ENCODE measurements at regions not wholly inside any gene's neighbourhood (a gene's known extent, or its start where the extent isn't known, plus 50 kb on each side); places are given as distances from the start of the nearest gene placed in this dataset.

GRCh38 chr3:168156479-168156878, 60.8 kb upstream of the GOLIM4 start:
- H3F3A ChIP-seq (ENCODE audit: insufficient read depth): no peaks in the 10 kb centered on the region
- H3K79me2 ChIP-seq (ENCODE audit: insufficient read depth, low read length): no peaks in the 10 kb centered on the region
- no peaks in the 10 kb centered on the region for H3K27me3 ChIP-seq (ENCODE audit: low read length)
- no peak overlapping the region for H3K9ac ChIP-seq (ENCODE audit: low read length)
- H2AFZ ChIP-seq (ENCODE audit: low read depth, low read length, severe bottlenecking): no peak overlapping the region
- no peak overlapping the region for H3K4me3 ChIP-seq (ENCODE audit: insufficient read depth, low read length, poor library complexity, severe bottlenecking)
- no peak overlapping the region for H3K4me2 ChIP-seq (ENCODE audit: low read depth, low read length, poor library complexity, severe bottlenecking)
- peaks cover 9% of the 10 kb centered on the region; the same call in 1 of the 2 replicates for H3K9me3 ChIP-seq (ENCODE audit: insufficient read depth, low read length)
- no peaks in the 10 kb centered on the region for H3K9me2 ChIP-seq (replicated peaks; ENCODE audit: insufficient read depth, low read length)
- no peak overlapping the region for H3K27ac ChIP-seq (ENCODE audit: low read depth, low read length)
- H3K36me3 ChIP-seq (ENCODE audit: low read length): no peaks in the 10 kb centered on the region
- H4K20me1 ChIP-seq (ENCODE audit: low read depth, low read length): no peaks in the 10 kb centered on the region
- TF ChIP-seq EZH2phosphoT487 (conservative IDR thresholded peaks at IDR 0.05; ENCODE audit: low read length) (no peak), CTCF (IDR thresholded peaks at IDR 0.05; ENCODE audit: insufficient read depth, low read length, poor library complexity, severe bottlenecking) (no peak)

- no peaks in the 10 kb centered on the region for H3K9me2 ChIP-seq (replicated peaks; ENCODE audit: insufficient read depth, low read length)
- no peak overlapping the region for H3K9ac ChIP-seq (ENCODE audit: low read length)
- H2AFZ ChIP-seq (ENCODE audit: low read depth, low read length, severe bottlenecking): no peak overlapping the region
- H3K4me3 ChIP-seq (ENCODE audit: insufficient read depth, low read length, poor library complexity, severe bottlenecking): no peak overlapping the region
- H4K20me1 ChIP-seq (ENCODE audit: low read depth, low read length): no peaks in the 10 kb centered on the region
- no peaks in the 10 kb centered on the region for H3K27me3 ChIP-seq (ENCODE audit: low read length)
- TF ChIP-seq EZH2phosphoT487 (conservative IDR thresholded peaks at IDR 0.05; ENCODE audit: low read length) (no peak), CTCF (IDR thresholded peaks at IDR 0.05; ENCODE audit: insufficient read depth, low read length, poor library complexity, severe bottlenecking) (no peak)
- no peak overlapping the region for H3K27ac ChIP-seq (ENCODE audit: low read depth, low read length)
- no peaks in the 10 kb centered on the region for H3F3A ChIP-seq (ENCODE audit: insufficient read depth)
- peaks cover 9% of the 10 kb centered on the region; the same call in 1 of the 2 replicates for H3K9me3 ChIP-seq (ENCODE audit: insufficient read depth, low read length)
- H3K79me2 ChIP-seq (ENCODE audit: insufficient read depth, low read length): no peaks in the 10 kb centered on the region
- no peaks in the 10 kb centered on the region for H3K36me3 ChIP-seq (ENCODE audit: low read length)
- H3K4me2 ChIP-seq (ENCODE audit: low read depth, low read length, poor library complexity, severe bottlenecking): no peak overlapping the region
Observed at GRCh38 chr3:168155303-168155702, 59.6 kb upstream of the GOLIM4 start.

- Histone ChIP-seq H3K9ac (ENCODE audit: low read length) (no peak overlapping the region), H3F3A (ENCODE audit: insufficient read depth) (no peaks in the 10 kb centered on the region), H4K20me1 (ENCODE audit: low read depth, low read length) (no peaks in the 10 kb centered on the region), H3K9me3 (ENCODE audit: insufficient read depth, low read length) (peaks cover 9% of the 10 kb centered on the region; the same call in 1 of the 2 replicates), H3K79me2 (ENCODE audit: insufficient read depth, low read length) (no peaks in the 10 kb centered on the region), H3K9me2 (replicated peaks; ENCODE audit: insufficient read depth, low read length) (no peaks in the 10 kb centered on the region), H3K27ac (ENCODE audit: low read depth, low read length) (no peak overlapping the region), H3K36me3 (ENCODE audit: low read length) (no peaks in the 10 kb centered on the region), H3K4me2 (ENCODE audit: low read depth, low read length, poor library complexity, severe bottlenecking) (no peak overlapping the region), H2AFZ (ENCODE audit: low read depth, low read length, severe bottlenecking) (no peak overlapping the region), H3K4me3 (ENCODE audit: insufficient read depth, low read length, poor library complexity, severe bottlenecking) (no peak overlapping the region), H3K27me3 (ENCODE audit: low read length) (no peaks in the 10 kb centered on the region)
- TF ChIP-seq CTCF (IDR thresholded peaks at IDR 0.05; ENCODE audit: insufficient read depth, low read length, poor library complexity, severe bottlenecking): no peak
- no peak for TF ChIP-seq EZH2phosphoT487 (conservative IDR thresholded peaks at IDR 0.05; ENCODE audit: low read length)
Observed at GRCh38 chr3:168154089-168154488, 58.4 kb upstream of the GOLIM4 start.
